H9 (cell line): ENCODE measurements at regions not wholly inside any gene's neighbourhood (a gene's known extent, or its start where the extent isn't known, plus 50 kb on each side); places are given as distances from the start of the nearest gene placed in this dataset.

Experiments
- DNase-seq: peaks from one replicate; pipeline ENCODE4 v3.0.0-alpha.2; 2017
- H2AFZ ChIP-seq: one replicate; pipeline ENCODE4 v1.6.1; 2013; ENCODE audit warnings: mild to moderate bottlenecking, low read length, control low read depth, moderate library complexity
- H2AK5ac ChIP-seq: 2 replicates; pipeline ENCODE4 v1.6.1; 2013; ENCODE audit warnings: low read length, control low read depth, mixed read lengths; ENCODE audit not compliant: insufficient read length
- H2BK120ac ChIP-seq: one replicate; pipeline ENCODE4 v1.6.1; 2013; ENCODE audit warnings: low read depth, mild to moderate bottlenecking, low read length, control low read depth, inconsistent platforms; ENCODE audit not compliant: poor library complexity, severe bottlenecking
- H2BK12ac ChIP-seq: 2 replicates; pipeline ENCODE4 v1.6.1; 2013; ENCODE audit warnings: low read length, control low read depth, mixed read lengths, low read depth; ENCODE audit not compliant: insufficient read length
- H2BK15ac ChIP-seq: 2 replicates; pipeline ENCODE4 v1.6.1; 2013; ENCODE audit warnings: low read depth, low read length, control low read depth
- H2BK20ac ChIP-seq: one replicate; pipeline ENCODE4 v1.6.1; 2013; ENCODE audit warnings: low read depth, mild to moderate bottlenecking, low read length, control low read depth, inconsistent platforms; ENCODE audit not compliant: poor library complexity, severe bottlenecking
- H2BK5ac ChIP-seq: 2 replicates; pipeline ENCODE4 v1.6.1; 2013; ENCODE audit warnings: low read length, control low read depth, mixed read lengths; ENCODE audit not compliant: insufficient read length
- H3K14ac ChIP-seq: 2 replicates; pipeline ENCODE4 v1.6.1; 2013; ENCODE audit warnings: low read length, control low read depth; ENCODE audit not compliant: insufficient read depth
- H3K18ac ChIP-seq: 2 replicates; pipeline ENCODE4 v1.6.1; 2013; ENCODE audit warnings: low read depth, mild to moderate bottlenecking, mixed read lengths, low read length, control low read depth; ENCODE audit not compliant: insufficient read length
- H3K23ac ChIP-seq: 2 replicates; pipeline ENCODE4 v1.6.1; 2013; ENCODE audit warnings: low read length, control low read depth, mixed read lengths, low read depth; ENCODE audit not compliant: insufficient read length
- H3K23me2 ChIP-seq: 2 replicates; pipeline ENCODE4 v1.6.1; 2013; ENCODE audit warnings: low read depth, mild to moderate bottlenecking, mixed read lengths, low read length, control low read depth; ENCODE audit not compliant: insufficient read length, poor library complexity, severe bottlenecking
- H3K27ac ChIP-seq: 2 replicates; pipeline ENCODE4 v1.5.1; 2013; ENCODE audit warnings: low read length, control low read depth, mixed read lengths, low read depth; ENCODE audit not compliant: insufficient read length
- H3K27me3 ChIP-seq: 2 replicates; pipeline ENCODE4 v1.6.1; 2013; ENCODE audit warnings: low read length, control low read depth, inconsistent platforms; ENCODE audit not compliant: insufficient read depth
- H3K4ac ChIP-seq: 2 replicates; pipeline ENCODE4 v1.6.1; 2013; ENCODE audit warnings: low read depth, mild to moderate bottlenecking, control low read depth, inconsistent platforms, low read length, moderate library complexity
- H3K4me1 ChIP-seq: 2 replicates; pipeline ENCODE4 v1.6.1; 2013; ENCODE audit warnings: low read length, control low read depth, inconsistent platforms; ENCODE audit not compliant: insufficient read depth
- H3K4me2 ChIP-seq: 2 replicates; pipeline ENCODE4 v1.6.1; 2013; ENCODE audit warnings: low read length, control low read depth, mixed read lengths; ENCODE audit not compliant: insufficient read length, insufficient read depth
- H3K56ac ChIP-seq: 2 replicates; pipeline ENCODE4 v1.6.1; 2013; ENCODE audit warnings: low read depth, mild to moderate bottlenecking, mixed read lengths, low read length, control low read depth; ENCODE audit not compliant: insufficient read length
- H3K79me1 ChIP-seq: 2 replicates; pipeline ENCODE4 v1.6.1; 2013; ENCODE audit warnings: low read depth, mild to moderate bottlenecking, moderate library complexity, low read length, control low read depth, inconsistent platforms; ENCODE audit not compliant: insufficient read depth, poor library complexity, severe bottlenecking
- H3K79me2 ChIP-seq: 2 replicates; pipeline ENCODE4 v1.6.1; 2013; ENCODE audit warnings: low read length, control low read depth, inconsistent platforms; ENCODE audit not compliant: insufficient read depth
- H3K9ac ChIP-seq: 2 replicates; pipeline ENCODE4 v1.6.1; 2013; ENCODE audit warnings: low read length, control low read depth, mixed read lengths; ENCODE audit not compliant: insufficient read length; ENCODE audit errors: extremely low read depth
- H3K9me3 ChIP-seq: one replicate; pipeline ENCODE4 v1.6.1; 2013; ENCODE audit warnings: low read depth, low read length, inconsistent platforms; ENCODE audit not compliant: control insufficient read depth
- H3T11ph ChIP-seq: one replicate; pipeline ENCODE4 v1.6.1; 2013; ENCODE audit warnings: mild to moderate bottlenecking, low read length, control low read depth, inconsistent platforms
- H4K20me1 ChIP-seq: one replicate; pipeline ENCODE4 v1.6.1; 2013; ENCODE audit not compliant: control insufficient read depth, insufficient read length, insufficient read depth
- H4K5ac ChIP-seq: 2 replicates; pipeline ENCODE4 v1.6.1; 2013; ENCODE audit warnings: low read depth, mild to moderate bottlenecking, mixed read lengths, low read length, control low read depth; ENCODE audit not compliant: insufficient read length
- H4K8ac ChIP-seq: replicated peaks from 2 replicates; pipeline ENCODE4 v1.6.1; 2013; ENCODE audit warnings: low read length, control low read depth, mixed read lengths, low read depth; ENCODE audit not compliant: insufficient read length
- H4K91ac ChIP-seq: 2 replicates; pipeline ENCODE4 v1.6.1; 2013; ENCODE audit warnings: low read depth, mild to moderate bottlenecking, moderate library complexity, mixed read lengths, low read length, control low read depth; ENCODE audit not compliant: insufficient read length
- H3K27ac Mint-ChIP-seq, 3 experiments: 2 replicates in 2 of 3; 3 replicates in 1 of 3; pipeline ENCODE4 v1.8.0; 2020 to 2021; ENCODE audit warnings: mixed read lengths in 3 of 3, mild to moderate bottlenecking in 1 of 3, moderate library complexity in 1 of 3
- H3K27me3 Mint-ChIP-seq: 2 replicates; pipeline ENCODE4 v1.8.0; 2021; ENCODE audit warnings: low read depth, mild to moderate bottlenecking, moderate library complexity, mixed read lengths
- H3K36me3 Mint-ChIP-seq, 3 experiments: 2 replicates in 2 of 3; 3 replicates in 1 of 3; pipeline ENCODE4 v1.8.0; 2020 to 2021; ENCODE audit warnings: low read depth in 3 of 3, mixed read lengths in 3 of 3; ENCODE audit not compliant: insufficient read depth in 1 of 3
- H3K4me1 Mint-ChIP-seq, 2 experiments: 2 replicates each; pipeline ENCODE4 v1.8.0; 2020; ENCODE audit warnings: mixed read lengths in 2 of 2
- H3K4me3 Mint-ChIP-seq, 2 experiments: 2 replicates in 1 of 2; 3 replicates in 1 of 2; pipeline ENCODE4 v1.8.0; 2020 to 2021; ENCODE audit warnings: mild to moderate bottlenecking in 2 of 2, mixed read lengths in 2 of 2, moderate library complexity in 1 of 2
- H3K9me3 Mint-ChIP-seq, 2 experiments: 2 replicates in 1 of 2; 3 replicates in 1 of 2; pipeline ENCODE4 v1.8.0; 2020; ENCODE audit warnings: mild to moderate bottlenecking in 2 of 2, mixed read lengths in 2 of 2, moderate library complexity in 1 of 2
- WGBS: extraction: QIAGEN DNeasy Blood & Tissue Kit; methylation state at CpG from one replicate; pipeline ENCODE4 v1.1.7; 2013; ENCODE audit warnings: missing lambda C conversion rate, low lambda C conversion rate, mixed read lengths; ENCODE audit not compliant: insufficient read length; ENCODE audit errors: extremely low coverage; 5-methylcytosine and 5-hydroxymethylcytosine counted together
- TF ChIP-seq, protein P1 (sequence below): fragments of 200-600 bp; sonication (generic); conservative IDR thresholded peaks from 3 replicates; pipeline ENCODE4 v1.8.0; 2021; ENCODE audit warnings: antibody characterized with exemption, mild to moderate bottlenecking

- Histone ChIP-seq H4K20me1 (no peaks in the 10 kb centered on the region), H3K23ac (no peak overlapping the region), H3K27ac (no peak overlapping the region)
These were observed 51.3 kb upstream of the CXCL12 start for GRCh38 chr10:44436240-44436639.

More at GRCh38 chr10:44436240-44436639, 51.3 kb upstream of the CXCL12 start:
- WGBS: no CpG with 5 or more reads among the region's 1 CpG
- H3K79me1 ChIP-seq: no peaks in the 10 kb centered on the region
- no peak overlapping the region; a peak in 1 of 5 replicates for H3K4me3 Mint-ChIP-seq
- no peak overlapping the region for H2BK120ac ChIP-seq
- peaks cover 3 to 10% (median 8%) of the 10 kb centered on the region in 3 experiments for H3K36me3 Mint-ChIP-seq
- no peaks in the 10 kb centered on the region for H3K79me2 ChIP-seq
- H3T11ph ChIP-seq: no peak overlapping the region
- H3K27me3 ChIP-seq: no peaks in the 10 kb centered on the region
- H3K23me2 ChIP-seq: no peaks in the 10 kb centered on the region
- H3K9me3 Mint-ChIP-seq: peaks cover 22 to 32% of the 10 kb centered on the region in 2 experiments
- DNase-seq: no peak
- H3K27me3 Mint-ChIP-seq: peaks cover 4% of the 10 kb centered on the region
- H4K8ac ChIP-seq: no peak overlapping the region
- H2BK20ac ChIP-seq: no peak overlapping the region
- H3K4me1 Mint-ChIP-seq: no peaks in the 10 kb centered on the region
- TF ChIP-seq, protein P1, sequence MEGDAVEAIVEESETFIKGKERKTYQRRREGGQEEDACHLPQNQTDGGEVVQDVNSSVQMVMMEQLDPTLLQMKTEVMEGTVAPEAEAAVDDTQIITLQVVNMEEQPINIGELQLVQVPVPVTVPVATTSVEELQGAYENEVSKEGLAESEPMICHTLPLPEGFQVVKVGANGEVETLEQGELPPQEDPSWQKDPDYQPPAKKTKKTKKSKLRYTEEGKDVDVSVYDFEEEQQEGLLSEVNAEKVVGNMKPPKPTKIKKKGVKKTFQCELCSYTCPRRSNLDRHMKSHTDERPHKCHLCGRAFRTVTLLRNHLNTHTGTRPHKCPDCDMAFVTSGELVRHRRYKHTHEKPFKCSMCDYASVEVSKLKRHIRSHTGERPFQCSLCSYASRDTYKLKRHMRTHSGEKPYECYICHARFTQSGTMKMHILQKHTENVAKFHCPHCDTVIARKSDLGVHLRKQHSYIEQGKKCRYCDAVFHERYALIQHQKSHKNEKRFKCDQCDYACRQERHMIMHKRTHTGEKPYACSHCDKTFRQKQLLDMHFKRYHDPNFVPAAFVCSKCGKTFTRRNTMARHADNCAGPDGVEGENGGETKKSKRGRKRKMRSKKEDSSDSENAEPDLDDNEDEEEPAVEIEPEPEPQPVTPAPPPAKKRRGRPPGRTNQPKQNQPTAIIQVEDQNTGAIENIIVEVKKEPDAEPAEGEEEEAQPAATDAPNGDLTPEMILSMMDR: no peak
- no peak overlapping the region for H2BK5ac ChIP-seq
- no peak overlapping the region for H3K4ac ChIP-seq
- H2AFZ ChIP-seq: no peak overlapping the region
- H2BK15ac ChIP-seq: no peak overlapping the region
- no peak overlapping the region for H3K4me2 ChIP-seq
- no peak overlapping the region for H3K27ac Mint-ChIP-seq
- H2BK12ac ChIP-seq: no peak overlapping the region
- H3K14ac ChIP-seq: no peak overlapping the region
- no peak overlapping the region for H3K18ac ChIP-seq
- no peak overlapping the region for H4K91ac ChIP-seq
- H3K56ac ChIP-seq: no peak overlapping the region
- H2AK5ac ChIP-seq: no peak overlapping the region
- H4K5ac ChIP-seq: no peak overlapping the region
- no peak overlapping the region for H3K9ac ChIP-seq
- H3K9me3 ChIP-seq: no peaks in the 10 kb centered on the region
- H3K4me1 ChIP-seq: no peaks in the 10 kb centered on the region
